HT1080 (cell line): ENCODE measurements at regions not wholly inside any gene's neighbourhood (a gene's known extent, or its start where the extent isn't known, plus 50 kb on each side); places are given as distances from the start of the nearest gene placed in this dataset.
"Not testable (repeated sequence)": the region's sequence is repeated elsewhere in the genome, so short reads cannot be mapped to it uniquely, and the experiment has no call there.

Source experiments
- DNase-seq: peaks from one replicate; pipeline ENCODE4 v3.0.0-alpha.2; 2015; ENCODE audit warnings: low read depth

GRCh38 chr15:69909719-69910444, 187.8 kb downstream of the TLE3 start:
- peak; percentile 24 for DNase-seq

GRCh38 chr15:69910514-69910913, 187.2 kb downstream of the TLE3 start:
- no peak for DNase-seq

- no peak for DNase-seq
Observed at GRCh38 chr15:69912116-69912515, 185.6 kb downstream of the TLE3 start.

GRCh38 chr15:69914040-69914439, 183.7 kb downstream of the TLE3 start:
- DNase-seq: no peak

- no peak for DNase-seq
Observed at GRCh38 chr15:69914960-69915359, 182.8 kb downstream of the TLE3 start.

- DNase-seq: no peak
Observed at GRCh38 chr15:69916169-69916785, 181.4 kb downstream of the TLE3 start.

- DNase-seq: no peak
Observed at GRCh38 chr15:69917056-69917455, 180.7 kb downstream of the TLE3 start.

GRCh38 chr15:69919816-69920215, 177.9 kb downstream of the TLE3 start:
- DNase-seq: no peak

- no peak for DNase-seq
Observed at GRCh38 chr15:69920221-69920620, 177.5 kb downstream of the TLE3 start.

- no peak for DNase-seq
Observed at GRCh38 chr15:69921626-69922619, 175.8 kb downstream of the TLE3 start.

GRCh38 chr15:69924531-69924930, 173.2 kb downstream of the TLE3 start:
- DNase-seq: no peak

GRCh38 chr15:69926006-69926405, 171.7 kb downstream of the TLE3 start:
- DNase-seq: peak; percentile 41

GRCh38 chr15:69926721-69927120, 171.0 kb downstream of the TLE3 start:
- no peak for DNase-seq

- not testable (repeated sequence) for DNase-seq
Observed at GRCh38 chr15:69928890-69929289, 168.8 kb downstream of the TLE3 start.

- no peak for DNase-seq
Observed at GRCh38 chr15:69929905-69930630, 167.6 kb downstream of the TLE3 start.

GRCh38 chr15:69930754-69931153, 167.0 kb downstream of the TLE3 start:
- DNase-seq: no peak

GRCh38 chr15:69931156-69931555, 166.6 kb downstream of the TLE3 start:
- DNase-seq: no peak

- no peak for DNase-seq
Observed at GRCh38 chr15:69934607-69935006, 163.1 kb downstream of the TLE3 start.

- DNase-seq: no peak
Observed at GRCh38 chr15:69939513-69940440, 157.9 kb downstream of the TLE3 start.
